Smooth muscle cell (in vitro differentiated cells): ENCODE measurements at regions not wholly inside any gene's neighbourhood (a gene's known extent, or its start where the extent isn't known, plus 50 kb on each side); places are given as distances from the start of the nearest gene placed in this dataset.

ENCODE experiments used
- DNase-seq: peaks from one replicate; lab custom pipeline; 2025; ENCODE audit not compliant: unreplicated experiment; lab: John Stamatoyannopoulos, UW
- H2AFZ ChIP-seq: fragments of 200-600 bp; sonication (generic); 2 replicates; pipeline ENCODE4 v1.6.0; 2016; ENCODE audit warnings: antibody characterized with exemption, low read depth, mild to moderate bottlenecking
- H3F3A ChIP-seq: fragments of 200-600 bp; sonication (generic); 2 replicates; pipeline ENCODE4 v1.6.0; 2017; ENCODE audit warnings: antibody characterized with exemption, low read depth
- H3K27ac ChIP-seq: fragments of 200-600 bp; sonication (generic); 2 replicates; pipeline ENCODE4 v1.5.1; 2016; ENCODE audit warnings: low read depth, mild to moderate bottlenecking
- H3K27me3 ChIP-seq: fragments of 200-600 bp; sonication (generic); 2 replicates; pipeline ENCODE4 v1.6.1; 2016; ENCODE audit warnings: low read depth, mild to moderate bottlenecking
- H3K36me3 ChIP-seq: fragments of 200-600 bp; sonication (generic); 2 replicates; pipeline ENCODE4 v1.5.1; 2016; ENCODE audit warnings: low read depth
- H3K4me1 ChIP-seq: fragments of 200-600 bp; sonication (generic); 2 replicates; pipeline ENCODE4 v1.5.1; 2016; ENCODE audit warnings: low read depth
- H3K4me2 ChIP-seq: fragments of 200-600 bp; sonication (generic); 2 replicates; pipeline ENCODE4 v1.6.0; 2016; ENCODE audit warnings: mild to moderate bottlenecking
- H3K4me3 ChIP-seq: fragments of 200-600 bp; sonication (generic); 2 replicates; pipeline ENCODE4 v1.5.1; 2016; ENCODE audit warnings: mild to moderate bottlenecking
- H3K79me2 ChIP-seq: fragments of 200-600 bp; sonication (generic); 2 replicates; pipeline ENCODE4 v1.6.0; 2016; ENCODE audit warnings: low read depth, mild to moderate bottlenecking
- H3K9ac ChIP-seq: fragments of 200-600 bp; sonication (generic); 2 replicates; pipeline ENCODE4 v1.6.0; 2016; ENCODE audit warnings: low read depth
- H3K9me3 ChIP-seq: fragments of 200-600 bp; sonication (generic); replicated peaks from 2 replicates; pipeline ENCODE4 v1.5.1; 2016; ENCODE audit warnings: low read depth
- H4K20me1 ChIP-seq: fragments of 200-600 bp; sonication (generic); 2 replicates; pipeline ENCODE4 v1.6.0; 2016; ENCODE audit warnings: low read depth
- WGBS: methylation state at CpG from one replicate; pipeline ENCODE4 v1.1.7; 2016; ENCODE audit warnings: low lambda C conversion rate; 5-methylcytosine and 5-hydroxymethylcytosine counted together
- TF ChIP-seq, protein P1 (sequence below): fragments of 200-600 bp; sonication (generic); IDR thresholded peaks from 2 replicates; pipeline ENCODE4 v1.5.1; 2017; ENCODE audit warnings: borderline replicate concordance, mild to moderate bottlenecking, antibody characterized with exemption; ENCODE audit not compliant: insufficient read depth, poor library complexity, severe bottlenecking

DNA sequence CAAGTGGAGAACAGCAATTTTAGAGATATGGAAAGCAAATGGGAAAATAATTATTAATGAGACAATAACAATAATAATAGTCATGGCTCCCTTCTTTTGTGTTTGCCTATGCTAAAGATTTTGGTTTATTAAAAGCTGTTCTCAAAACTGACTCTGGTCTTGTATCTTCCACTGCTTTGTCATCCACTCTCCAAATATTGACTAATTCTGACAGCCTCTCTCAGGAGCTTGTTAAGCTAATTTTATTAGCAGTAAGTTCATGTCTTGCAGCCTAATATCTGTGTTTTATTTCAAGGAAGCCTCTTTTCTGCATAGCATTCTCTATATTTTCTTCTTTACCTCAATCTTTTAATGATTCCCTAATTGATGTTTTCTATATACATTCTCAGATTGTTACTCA lies 1419.8 kb downstream of the ARAP2 start:
- Histone ChIP-seq H3K9ac (no peak overlapping the region), H3K27me3 (no peaks in the 10 kb centered on the region), H3K79me2 (no peaks in the 10 kb centered on the region), H3K4me3 (no peak overlapping the region), H3K9me3 (no peaks in the 10 kb centered on the region), H3K27ac (no peak overlapping the region), H3K4me2 (no peak overlapping the region), H2AFZ (no peak overlapping the region), H3K4me1 (no peaks in the 10 kb centered on the region), H3K36me3 (no peaks in the 10 kb centered on the region), H3F3A (no peaks in the 10 kb centered on the region), H4K20me1 (no peaks in the 10 kb centered on the region)
- TF ChIP-seq, protein P1, sequence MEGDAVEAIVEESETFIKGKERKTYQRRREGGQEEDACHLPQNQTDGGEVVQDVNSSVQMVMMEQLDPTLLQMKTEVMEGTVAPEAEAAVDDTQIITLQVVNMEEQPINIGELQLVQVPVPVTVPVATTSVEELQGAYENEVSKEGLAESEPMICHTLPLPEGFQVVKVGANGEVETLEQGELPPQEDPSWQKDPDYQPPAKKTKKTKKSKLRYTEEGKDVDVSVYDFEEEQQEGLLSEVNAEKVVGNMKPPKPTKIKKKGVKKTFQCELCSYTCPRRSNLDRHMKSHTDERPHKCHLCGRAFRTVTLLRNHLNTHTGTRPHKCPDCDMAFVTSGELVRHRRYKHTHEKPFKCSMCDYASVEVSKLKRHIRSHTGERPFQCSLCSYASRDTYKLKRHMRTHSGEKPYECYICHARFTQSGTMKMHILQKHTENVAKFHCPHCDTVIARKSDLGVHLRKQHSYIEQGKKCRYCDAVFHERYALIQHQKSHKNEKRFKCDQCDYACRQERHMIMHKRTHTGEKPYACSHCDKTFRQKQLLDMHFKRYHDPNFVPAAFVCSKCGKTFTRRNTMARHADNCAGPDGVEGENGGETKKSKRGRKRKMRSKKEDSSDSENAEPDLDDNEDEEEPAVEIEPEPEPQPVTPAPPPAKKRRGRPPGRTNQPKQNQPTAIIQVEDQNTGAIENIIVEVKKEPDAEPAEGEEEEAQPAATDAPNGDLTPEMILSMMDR, result no peak
- no peak for DNase-seq

DNA sequence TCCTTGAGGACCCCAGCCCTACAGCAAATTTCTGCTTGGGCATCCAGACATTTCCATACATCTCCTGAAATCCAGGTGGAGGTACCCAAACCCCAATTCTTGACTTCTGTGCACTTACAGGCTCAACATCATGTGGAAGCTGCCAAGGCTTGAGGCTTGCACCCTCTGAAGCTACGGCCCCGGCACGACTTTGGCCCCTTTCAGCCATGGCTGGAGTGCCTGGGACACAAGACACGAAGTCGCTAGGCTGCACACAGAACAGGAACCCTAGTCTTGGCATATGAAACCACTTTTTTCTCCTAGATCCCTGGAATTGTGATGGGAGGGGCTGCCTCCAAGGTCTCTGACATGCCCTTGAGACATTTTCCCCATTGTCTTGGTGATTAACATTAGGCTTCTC lies 1417.7 kb downstream of the ARAP2 start:
- Histone ChIP-seq H3K27me3 (no peaks in the 10 kb centered on the region), H4K20me1 (no peaks in the 10 kb centered on the region), H3K4me1 (no peaks in the 10 kb centered on the region), H2AFZ (no peak overlapping the region), H3F3A (no peaks in the 10 kb centered on the region), H3K36me3 (no peaks in the 10 kb centered on the region), H3K4me2 (no peak overlapping the region), H3K4me3 (no peak overlapping the region), H3K9ac (no peak overlapping the region), H3K27ac (no peak overlapping the region), H3K9me3 (no peaks in the 10 kb centered on the region), H3K79me2 (no peaks in the 10 kb centered on the region)
- no peak for DNase-seq
- no CpG with 5 or more reads among the region's 5 CpGs for WGBS
- TF ChIP-seq, protein P1, result no peak

DNA sequence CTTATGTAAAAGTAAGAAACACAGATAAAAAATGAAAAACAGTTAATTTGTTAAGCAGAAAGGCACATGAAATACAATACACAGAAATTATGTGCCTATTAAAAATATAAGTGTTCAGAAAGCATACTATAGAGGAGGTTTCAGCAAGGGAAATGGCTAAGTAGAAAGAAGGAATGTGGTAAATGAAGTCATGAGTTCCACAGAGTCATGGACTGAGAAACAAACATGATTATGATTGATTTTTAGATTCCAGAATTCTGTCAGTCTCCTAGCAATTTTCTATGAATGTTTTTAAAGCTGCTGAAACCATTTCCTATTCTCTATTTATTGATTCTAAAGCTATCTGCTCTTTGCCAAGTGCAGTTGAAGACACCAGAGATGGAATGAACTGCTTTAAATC lies 1398.4 kb downstream of the ARAP2 start:
- Histone ChIP-seq H3K4me2 (no peak overlapping the region), H3K4me3 (no peak overlapping the region), H2AFZ (no peak overlapping the region), H4K20me1 (no peaks in the 10 kb centered on the region), H3K4me1 (no peaks in the 10 kb centered on the region), H3K27ac (no peak overlapping the region), H3K36me3 (no peaks in the 10 kb centered on the region), H3K79me2 (no peaks in the 10 kb centered on the region), H3F3A (no peaks in the 10 kb centered on the region), H3K9me3 (no peaks in the 10 kb centered on the region), H3K27me3 (no peaks in the 10 kb centered on the region), H3K9ac (no peak overlapping the region)
- DNase-seq, result no peak
- TF ChIP-seq, protein P1, result no peak

DNA sequence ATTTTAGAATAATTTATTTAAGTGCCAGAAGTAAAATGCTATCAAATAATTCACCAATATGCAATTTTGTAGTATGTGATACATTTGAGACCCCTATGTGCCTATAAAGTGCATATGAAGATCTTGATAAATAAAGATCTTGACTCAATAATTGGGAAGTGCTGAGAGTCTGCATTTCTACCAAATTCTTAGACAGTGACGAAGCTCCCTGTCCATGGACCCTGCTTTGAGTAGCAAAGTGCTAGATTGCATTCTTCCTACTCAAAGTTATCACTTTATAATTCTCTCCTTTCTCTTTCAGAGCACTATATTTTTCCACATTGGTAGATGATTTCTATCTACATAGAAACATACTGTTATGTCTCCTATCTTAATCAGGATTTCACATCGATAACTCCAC lies 1393.9 kb downstream of the ARAP2 start:
- Histone ChIP-seq H3K4me1 (no peaks in the 10 kb centered on the region), H3K9me3 (no peaks in the 10 kb centered on the region), H3F3A (no peaks in the 10 kb centered on the region), H3K27ac (no peak overlapping the region), H3K27me3 (no peaks in the 10 kb centered on the region), H3K9ac (no peak overlapping the region), H3K79me2 (no peaks in the 10 kb centered on the region), H3K4me2 (no peak overlapping the region), H4K20me1 (no peaks in the 10 kb centered on the region), H3K36me3 (no peaks in the 10 kb centered on the region), H2AFZ (no peak overlapping the region), H3K4me3 (no peak overlapping the region)
- no peak for DNase-seq
- WGBS, result 85% methylated on average over 2 of the region's 2 CpGs
- TF ChIP-seq, protein P1, result no peak
